ENCODE measurements at regions not wholly inside any gene's neighbourhood (a gene's known extent, or its start where the extent isn't known, plus 50 kb on each side); places are given as distances from the start of the nearest gene placed in this dataset.

- no peak for TF ChIP-seq CTCF (IDR thresholded peaks at IDR 0.05; ENCODE audit: borderline replicate concordance, insufficient read depth, low read depth, low read length)
- no peak overlapping the region for H3K4me3 ChIP-seq (ENCODE audit: low read depth, low read length)
Observed at GRCh38 chr21:38897532-38898421, 92.0 kb downstream of the ETS2 start.

GRCh38 chr21:38894899-38895298 is 89.2 kb downstream of the ETS2 start:
- TF ChIP-seq CTCF (IDR thresholded peaks at IDR 0.05; ENCODE audit: borderline replicate concordance, insufficient read depth, low read depth, low read length), result no peak
- H3K4me3 ChIP-seq (ENCODE audit: low read depth, low read length), result no peak overlapping the region

- TF ChIP-seq CTCF (IDR thresholded peaks at IDR 0.05; ENCODE audit: borderline replicate concordance, insufficient read depth, low read depth, low read length), result no peak
- H3K4me3 ChIP-seq (ENCODE audit: low read depth, low read length), result no peak overlapping the region
Observed at GRCh38 chr21:38888991-38889561, 83.3 kb downstream of the ETS2 start.

GRCh38 chr21:38887749-38888148 is 82.0 kb downstream of the ETS2 start:
- no peak overlapping the region for H3K4me3 ChIP-seq (ENCODE audit: low read depth, low read length)
- TF ChIP-seq CTCF (IDR thresholded peaks at IDR 0.05; ENCODE audit: borderline replicate concordance, insufficient read depth, low read depth, low read length), result no peak

- TF ChIP-seq CTCF (IDR thresholded peaks at IDR 0.05; ENCODE audit: borderline replicate concordance, insufficient read depth, low read depth, low read length), result no peak
- no peak overlapping the region for H3K4me3 ChIP-seq (ENCODE audit: low read depth, low read length)
Observed at GRCh38 chr21:38887062-38887686, 81.4 kb downstream of the ETS2 start.

GRCh38 chr21:38885909-38886308 is 80.2 kb downstream of the ETS2 start:
- no peak overlapping the region for H3K4me3 ChIP-seq (ENCODE audit: low read depth, low read length)
- TF ChIP-seq CTCF (IDR thresholded peaks at IDR 0.05; ENCODE audit: borderline replicate concordance, insufficient read depth, low read depth, low read length), result no peak

All from GM12875 (cell line).